Activated naive CD8-positive, alpha-beta T cell treated with anti-CD3 and anti-CD28 coated beads, Interleukin-2, amount 50 U/mL, for 16 hours (primary cell): ENCODE measurements at regions not wholly inside any gene's neighbourhood (a gene's known extent, or its start where the extent isn't known, plus 50 kb on each side); places are given as distances from the start of the nearest gene placed in this dataset.

Source experiments
- DNase-seq: peaks from one replicate; pipeline ENCODE4 v3.0.0-alpha.2; 2020; ENCODE audit warnings: low read depth, low spot score

DNA sequence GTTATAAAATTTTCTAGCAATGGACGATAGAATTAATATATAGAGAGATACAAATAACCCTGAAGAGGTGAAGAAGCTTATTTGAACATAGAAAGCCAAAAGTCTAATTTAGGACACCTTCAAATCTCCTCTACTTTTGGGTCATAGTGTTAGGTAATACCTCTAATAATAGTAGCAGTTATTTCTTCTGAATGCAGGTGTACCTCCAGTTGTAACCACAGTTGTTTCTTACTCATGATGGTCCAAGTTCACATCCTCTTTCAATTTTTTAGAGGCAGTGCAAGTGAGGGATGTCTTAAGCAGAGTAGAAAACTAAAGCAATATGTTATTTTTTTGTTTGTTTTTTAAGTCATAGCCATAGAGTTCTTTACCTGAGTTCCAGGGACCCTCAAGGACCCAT lies 429.5 kb downstream of the CCDC85A start:
- no peak for DNase-seq

DNA sequence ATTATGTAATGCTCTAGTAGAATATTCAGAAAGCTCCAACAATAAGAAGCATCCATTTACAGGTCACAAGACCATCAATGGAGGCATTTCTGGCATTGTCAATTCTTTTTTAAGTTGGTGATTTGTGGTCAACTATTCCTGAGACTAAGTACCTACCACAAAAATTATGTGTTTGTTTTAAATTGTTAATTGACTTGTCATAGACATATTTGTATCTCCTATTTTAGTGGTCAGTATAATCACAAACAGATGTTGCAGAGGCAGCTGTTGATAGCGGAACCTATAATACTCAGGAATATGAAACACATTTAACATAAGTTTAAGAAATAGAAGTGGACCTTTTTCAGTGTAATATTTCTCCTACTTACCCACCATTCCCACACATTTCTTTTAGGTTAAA lies 430.1 kb downstream of the CCDC85A start:
- no peak for DNase-seq

DNA sequence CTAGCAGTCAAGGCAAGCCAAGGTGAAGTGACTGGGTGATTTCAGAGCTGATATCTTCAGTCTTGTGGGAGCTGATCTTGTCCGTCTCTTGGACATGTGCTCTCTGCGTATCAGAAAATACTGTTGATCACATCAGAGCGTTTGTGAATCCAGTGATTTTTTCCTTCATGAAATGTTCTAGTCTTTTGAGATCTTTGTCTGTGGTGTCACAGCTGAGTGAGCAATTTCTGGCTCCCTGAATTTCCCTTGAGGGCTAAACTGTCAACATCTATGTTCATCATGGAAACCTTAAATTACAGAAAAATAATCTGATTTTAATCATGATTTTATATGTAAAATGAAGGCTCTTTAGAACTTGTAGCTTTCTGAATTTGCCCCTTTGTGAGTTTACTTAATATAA lies 432.0 kb downstream of the CCDC85A start:
- no peak for DNase-seq

DNA sequence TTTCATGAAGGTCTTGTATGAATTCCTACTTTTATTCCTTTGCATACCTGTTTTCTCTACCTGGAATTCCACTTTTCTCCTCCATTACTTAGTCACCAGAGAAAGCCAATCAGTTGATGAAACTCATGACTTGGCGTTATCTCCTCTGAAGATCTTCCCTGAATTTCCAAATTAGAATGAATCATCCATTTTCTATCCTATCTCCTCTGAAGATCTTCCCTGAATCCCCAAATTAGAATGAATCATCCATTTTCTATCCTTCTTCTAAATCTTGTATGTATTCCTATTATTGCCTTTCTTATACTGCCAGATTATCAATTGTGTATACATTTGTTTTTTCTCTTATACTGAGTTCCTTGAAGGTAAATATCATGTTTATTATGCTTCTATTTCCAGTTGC lies 440.4 kb downstream of the CCDC85A start:
- DNase-seq: no peak

DNA sequence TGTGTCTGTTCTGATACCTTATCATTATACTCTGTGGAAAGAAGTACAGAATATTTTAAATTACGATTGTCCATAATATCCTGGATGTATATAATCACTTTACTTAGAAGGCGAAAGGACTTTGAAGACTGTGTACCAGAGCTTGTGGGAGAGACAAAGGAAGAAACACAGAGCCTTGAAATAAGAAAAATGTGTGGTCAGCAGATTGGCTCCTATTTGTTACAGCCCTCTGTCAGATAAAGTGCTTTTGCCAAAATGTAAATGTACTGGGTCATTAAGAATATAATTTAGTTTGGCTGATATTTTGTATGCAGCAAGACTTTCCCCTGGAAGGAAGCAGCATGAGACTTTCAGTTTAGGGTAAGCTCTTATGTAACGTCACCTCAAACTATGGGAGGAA lies 443.1 kb downstream of the CCDC85A start:
- DNase-seq: no peak

DNA sequence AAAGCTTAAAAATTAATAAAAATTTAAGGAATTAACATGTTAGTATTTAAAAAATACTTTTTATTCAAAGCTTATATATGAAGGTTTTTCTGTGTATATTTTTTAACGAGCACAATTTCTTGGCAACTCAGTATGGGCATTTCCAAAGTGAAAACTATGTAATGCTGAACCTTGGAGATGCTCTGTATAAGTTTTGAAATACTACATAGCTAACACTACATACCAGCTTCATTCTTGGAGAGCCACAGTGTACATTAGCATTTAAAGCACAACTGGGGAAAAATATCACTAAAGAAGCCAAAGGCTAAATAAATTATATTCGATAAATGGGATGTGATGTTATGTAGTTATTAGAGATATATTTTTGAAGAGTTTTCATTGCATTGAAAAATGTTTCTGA lies 446.5 kb downstream of the CCDC85A start:
- no peak for DNase-seq

DNA sequence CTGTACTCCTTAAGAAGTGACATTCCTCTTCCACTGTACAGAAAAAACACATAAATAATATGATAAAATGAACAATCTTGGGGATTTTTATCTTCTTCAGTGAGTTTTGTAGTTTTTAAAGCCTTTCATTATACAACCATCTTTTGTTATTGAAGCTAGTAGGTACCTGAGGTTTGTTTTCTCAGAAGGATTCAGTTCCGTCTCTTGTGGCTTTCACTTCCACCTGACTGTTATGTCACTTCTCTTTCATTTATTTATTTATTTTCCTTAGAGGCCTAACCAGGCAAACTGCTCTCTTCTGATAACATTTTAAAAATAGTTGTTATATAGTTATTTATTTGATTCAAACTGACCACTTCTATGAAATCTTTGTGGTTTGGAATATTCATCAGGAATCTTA lies 464.2 kb downstream of the CCDC85A start:
- no peak for DNase-seq

DNA sequence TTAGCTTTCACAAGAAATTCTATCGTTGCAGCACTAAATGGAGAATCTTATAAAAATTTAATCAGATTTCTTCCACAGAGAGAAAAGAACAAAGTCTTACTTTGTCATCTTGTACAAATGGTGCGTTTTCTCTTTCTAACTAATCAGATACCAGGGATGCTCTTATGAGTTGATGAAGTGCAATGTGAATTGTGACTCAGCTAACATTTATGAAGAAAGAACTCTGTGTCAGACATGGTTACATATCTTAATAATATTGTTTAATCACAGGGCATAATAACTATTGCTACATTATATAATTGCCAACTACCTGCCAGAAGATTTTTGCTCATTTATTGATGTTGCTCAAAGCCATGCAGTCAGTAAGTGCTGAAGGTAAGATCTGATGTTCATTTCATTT lies 465.0 kb downstream of the CCDC85A start:
- no peak for DNase-seq

DNA sequence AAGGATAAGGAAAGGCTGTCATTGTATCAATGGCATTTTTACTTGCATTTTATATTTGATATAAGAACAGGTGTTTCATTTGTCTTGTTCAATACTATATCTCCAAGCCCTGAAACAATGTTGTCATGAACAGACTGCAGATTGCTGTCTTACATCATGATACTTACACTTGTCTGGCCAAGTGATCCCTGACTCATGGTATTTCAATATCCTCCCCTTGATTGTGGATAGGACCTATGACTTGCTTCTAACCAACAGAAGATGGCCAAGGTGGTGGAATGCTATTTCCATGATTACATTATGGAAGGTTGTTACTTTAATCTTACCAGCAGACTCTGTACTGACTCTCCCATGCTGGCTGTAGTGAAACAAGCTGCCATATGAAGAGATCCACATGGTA lies 471.1 kb downstream of the CCDC85A start:
- no peak for DNase-seq

DNA sequence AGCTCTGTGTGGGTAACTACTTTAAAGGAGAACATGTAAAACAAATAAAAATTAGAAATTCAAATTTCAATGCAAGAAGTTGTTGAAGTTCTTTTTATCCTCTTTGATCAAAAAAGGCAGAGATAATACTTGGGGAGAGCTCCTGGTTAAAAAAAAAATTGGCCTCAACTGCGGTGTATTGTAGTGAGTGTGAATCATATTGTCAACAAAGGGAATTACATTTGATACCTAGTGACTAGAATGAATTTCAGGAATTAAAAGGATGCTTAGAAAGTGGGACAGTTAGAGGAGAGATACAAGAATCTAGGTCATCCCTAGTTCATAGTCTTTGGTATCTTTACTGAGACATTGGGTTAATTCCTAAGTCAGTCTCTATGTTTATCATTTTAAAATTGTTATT lies 473.0 kb downstream of the CCDC85A start:
- no peak for DNase-seq

DNA sequence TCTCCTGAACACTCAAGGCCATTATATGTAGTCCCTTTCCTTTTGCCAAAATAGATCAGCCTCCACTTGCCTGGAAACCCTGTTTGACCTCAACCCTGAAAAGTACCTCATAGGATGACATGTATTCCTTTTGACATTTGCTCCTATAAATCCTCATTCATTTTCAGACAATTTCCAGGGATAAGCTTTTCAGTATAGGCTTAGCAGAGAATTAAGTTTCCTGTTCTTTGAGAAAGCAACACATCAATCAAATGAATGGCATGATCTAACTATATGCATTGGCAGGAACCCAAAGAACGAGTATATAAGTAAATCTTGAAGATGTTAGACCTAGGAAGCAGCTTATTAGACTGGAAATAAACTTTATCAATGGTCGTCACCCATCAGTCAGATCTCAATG lies 483.0 kb downstream of the CCDC85A start:
- DNase-seq: no peak

DNA sequence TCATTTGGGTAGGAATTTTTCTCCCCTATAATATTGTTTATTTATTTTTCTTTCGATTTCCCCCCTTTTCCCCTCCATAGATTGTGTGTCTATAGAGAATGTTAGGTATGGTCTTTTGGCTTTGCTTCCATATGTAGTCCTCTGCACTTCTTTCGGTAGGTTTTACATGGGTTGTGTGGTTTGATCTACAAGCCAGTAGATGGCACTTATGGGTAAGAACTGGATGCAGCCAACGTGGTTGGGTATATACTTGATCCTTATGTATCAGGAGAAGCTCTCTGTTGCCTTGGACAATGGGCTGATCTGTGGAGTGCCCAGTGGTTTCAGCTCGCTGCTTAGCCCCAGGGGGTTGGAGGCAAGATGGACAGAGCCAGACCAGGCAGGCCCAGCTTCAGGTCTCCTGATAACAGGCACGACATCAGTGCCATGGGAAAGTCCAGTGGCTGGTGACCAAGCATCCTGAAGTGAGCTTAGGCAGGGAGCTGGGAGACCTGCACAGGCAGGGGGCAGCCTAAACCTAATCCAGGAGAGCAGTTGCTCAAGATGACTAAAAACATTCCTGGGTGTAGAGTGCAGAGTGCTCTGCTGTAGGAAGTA lies 488.3 kb downstream of the CCDC85A start:
- DNase-seq: no peak

DNA sequence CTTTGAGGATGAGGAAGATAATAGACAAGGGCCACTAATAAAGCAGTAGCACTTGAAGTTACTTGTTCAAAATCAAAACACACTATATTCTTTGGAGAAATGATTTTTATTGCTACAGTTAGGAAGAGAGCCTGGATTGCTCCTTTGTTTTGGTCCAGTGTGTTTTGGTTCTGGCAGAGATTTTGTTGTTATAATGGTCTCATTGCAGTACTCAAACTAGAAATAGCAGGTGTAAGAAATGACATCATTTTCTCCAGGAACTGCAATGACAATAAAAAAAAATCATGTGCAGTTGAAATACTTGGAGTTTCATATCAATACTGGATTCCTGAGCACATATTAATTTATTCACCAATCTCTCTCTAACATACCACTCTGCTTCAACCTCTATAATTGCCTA lies 490.3 kb downstream of the CCDC85A start:
- no peak for DNase-seq

DNA sequence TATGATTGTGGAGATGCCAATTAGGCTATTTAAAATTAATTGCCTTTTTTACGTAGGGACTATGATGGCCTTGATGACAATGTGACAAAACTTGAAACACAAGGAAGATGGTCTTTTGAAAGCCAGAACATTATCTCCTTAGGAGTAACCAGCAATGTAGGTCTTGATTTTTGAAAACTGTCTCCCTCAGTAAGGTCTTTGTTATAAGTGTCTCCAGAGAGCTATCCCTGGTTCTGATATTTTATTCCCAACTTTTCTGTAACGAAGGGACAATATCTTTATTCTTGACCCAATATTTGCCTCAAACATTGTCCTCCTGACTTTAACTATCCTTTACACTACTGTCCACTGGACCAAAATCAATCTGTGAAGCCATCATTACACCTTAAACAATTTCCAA lies 493.2 kb downstream of the CCDC85A start:
- no peak for DNase-seq

DNA sequence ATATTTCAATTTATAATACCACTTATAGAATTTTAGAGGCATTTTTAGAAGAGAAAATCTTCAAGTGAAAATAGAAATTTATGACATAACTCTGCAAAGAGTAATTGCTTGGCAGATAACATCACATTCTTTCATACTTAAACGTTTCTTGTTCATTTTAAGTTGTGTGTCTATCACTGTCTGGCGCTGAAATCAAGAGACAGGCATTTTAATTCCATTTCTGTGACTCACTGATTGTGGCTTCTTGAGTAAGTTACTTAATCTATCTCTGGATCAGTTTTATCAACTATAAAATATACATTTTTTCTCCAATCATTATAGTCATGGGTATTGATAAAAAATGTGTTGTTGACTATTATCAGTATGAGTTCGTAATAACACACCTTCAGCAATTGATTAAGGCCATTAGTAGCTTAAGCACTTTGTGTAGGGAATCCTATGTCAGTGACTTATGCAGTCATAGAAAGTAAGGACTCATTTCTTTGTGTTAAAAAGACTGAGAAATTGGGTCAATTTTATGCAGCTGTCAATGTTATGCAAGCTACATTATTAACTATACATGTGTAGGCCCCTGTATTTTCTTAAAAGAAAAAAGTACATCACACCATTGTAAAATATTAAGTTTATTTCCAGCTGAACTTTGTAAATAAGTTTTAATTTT lies 497.3 kb downstream of the CCDC85A start:
- DNase-seq: no peak

DNA sequence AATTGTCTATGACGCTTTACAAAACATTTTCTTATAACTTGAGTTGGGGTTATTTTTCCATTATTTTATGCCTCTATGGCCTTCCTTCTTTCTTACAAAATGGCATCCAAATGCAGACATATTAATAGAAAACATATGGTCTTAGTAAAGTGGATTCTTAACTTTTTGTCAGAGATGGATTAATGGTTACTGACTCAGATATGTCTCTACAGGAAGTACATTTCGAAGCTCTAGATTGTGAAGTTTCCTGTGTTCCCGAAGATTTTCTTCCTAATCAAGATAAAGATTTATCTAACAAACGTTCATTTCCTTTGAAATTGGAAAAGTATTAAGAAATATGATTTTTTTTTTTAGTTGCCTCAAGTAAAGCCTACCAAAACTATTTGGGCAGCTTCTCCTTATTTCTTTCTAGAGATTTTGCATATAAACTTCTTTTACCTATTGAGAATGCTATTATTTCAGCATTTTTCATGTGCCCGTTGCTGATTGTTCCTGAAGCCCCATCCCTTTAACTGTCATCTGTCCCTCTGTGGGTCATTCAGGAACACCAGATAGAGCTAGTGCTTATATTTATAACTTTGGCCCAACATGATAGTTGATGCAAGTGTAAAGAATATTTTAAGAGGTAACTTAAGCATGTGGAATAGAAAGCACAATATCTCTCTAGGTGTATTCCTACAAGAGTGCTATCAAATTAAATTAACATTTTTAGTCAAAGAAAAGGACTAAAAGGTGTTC lies 498.0 kb downstream of the CCDC85A start:
- DNase-seq: no peak

DNA sequence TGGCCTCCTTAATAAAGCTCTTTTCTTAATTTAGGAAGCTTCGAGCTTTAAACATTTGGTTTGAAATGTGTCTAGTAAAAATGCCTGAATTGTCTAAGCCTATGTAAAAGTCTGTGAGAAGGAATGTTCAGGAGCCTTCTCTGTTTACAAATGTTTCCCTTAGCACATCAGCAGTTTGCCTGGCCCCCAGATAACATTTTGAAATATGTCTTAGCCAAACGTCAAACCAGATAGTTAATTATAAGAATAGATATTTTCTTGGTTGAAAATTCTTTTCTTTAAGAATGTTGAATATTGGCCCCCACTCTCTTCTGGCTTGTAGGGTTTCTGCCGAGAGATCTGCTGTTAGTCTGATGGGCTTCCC lies 498.6 kb downstream of the CCDC85A start:
- DNase-seq: no peak

DNA sequence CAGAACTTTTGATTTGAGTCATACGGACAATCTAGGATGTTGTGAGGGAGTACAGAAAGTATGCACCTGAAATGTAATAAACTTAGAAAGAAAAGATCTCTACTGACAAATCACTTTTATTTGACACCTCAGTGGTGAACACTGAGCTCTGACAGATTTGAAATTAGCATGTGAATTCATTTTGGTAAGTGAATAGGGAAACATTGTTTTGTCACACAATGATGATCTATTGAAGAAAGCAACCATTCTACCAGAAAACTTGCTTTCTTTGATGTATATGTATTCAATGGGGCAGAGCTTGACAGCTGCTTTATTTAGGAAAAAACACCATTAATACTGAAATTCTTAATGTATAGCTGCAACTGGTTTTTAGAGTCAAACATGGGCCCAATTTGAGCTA lies 500.5 kb downstream of the CCDC85A start:
- DNase-seq: no peak

DNA sequence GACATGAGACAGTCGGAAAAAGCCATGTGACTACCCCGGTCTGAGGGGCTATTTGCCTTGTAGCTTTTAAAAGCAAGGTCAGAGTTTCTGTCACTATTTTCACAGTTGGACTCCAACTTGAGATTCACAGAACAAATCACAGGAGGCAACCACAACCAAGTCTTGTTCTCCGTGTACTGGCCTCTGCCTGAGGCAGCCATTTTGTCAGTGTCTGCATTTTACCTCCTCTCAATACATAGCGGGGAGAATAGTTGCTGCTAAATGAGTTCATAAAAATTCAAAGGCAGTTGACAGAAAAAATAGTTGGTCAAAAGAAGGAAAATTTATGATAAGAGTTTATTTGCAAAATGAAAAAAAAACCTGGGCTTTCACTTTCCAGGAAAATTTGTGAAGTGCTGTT lies 501.4 kb downstream of the CCDC85A start:
- DNase-seq: no peak

DNA sequence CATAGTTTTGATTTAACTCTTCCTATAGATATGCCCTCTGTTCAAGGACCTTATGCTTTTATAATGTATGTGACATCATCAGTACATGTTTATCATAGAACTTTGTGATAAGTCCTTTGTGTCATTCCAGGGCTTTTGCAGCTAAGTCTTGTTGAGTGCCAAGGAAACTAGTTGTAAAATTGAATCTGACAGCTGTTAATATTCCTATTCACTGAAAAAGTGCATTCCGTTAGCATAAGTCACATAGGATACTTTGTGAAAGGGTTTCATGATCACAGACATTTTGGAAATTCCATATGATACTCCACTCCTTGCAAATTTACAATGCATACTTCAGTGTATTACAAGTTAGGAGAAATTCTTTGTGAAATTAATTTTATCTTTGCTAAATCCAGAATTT lies 503.4 kb downstream of the CCDC85A start:
- no peak for DNase-seq

DNA sequence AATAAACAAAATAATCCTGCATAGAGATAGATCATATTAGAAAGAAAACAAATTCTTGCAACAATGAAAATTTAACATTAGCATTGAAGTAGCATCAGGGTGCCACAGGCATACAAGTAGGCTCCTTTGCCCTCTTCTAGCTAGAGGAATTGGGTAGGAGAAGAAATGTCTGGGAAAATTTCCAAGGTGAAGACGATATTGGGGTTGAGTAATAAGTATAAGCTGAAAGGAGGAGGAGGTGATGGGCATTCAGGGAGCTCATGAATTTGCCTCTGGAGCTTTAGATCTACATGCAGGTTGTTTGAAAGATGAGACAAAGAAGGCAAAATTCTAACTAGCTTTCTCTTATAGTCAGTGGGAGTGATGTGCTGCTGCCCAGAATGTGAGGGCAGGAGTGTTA lies 504.9 kb downstream of the CCDC85A start:
- DNase-seq: no peak

DNA sequence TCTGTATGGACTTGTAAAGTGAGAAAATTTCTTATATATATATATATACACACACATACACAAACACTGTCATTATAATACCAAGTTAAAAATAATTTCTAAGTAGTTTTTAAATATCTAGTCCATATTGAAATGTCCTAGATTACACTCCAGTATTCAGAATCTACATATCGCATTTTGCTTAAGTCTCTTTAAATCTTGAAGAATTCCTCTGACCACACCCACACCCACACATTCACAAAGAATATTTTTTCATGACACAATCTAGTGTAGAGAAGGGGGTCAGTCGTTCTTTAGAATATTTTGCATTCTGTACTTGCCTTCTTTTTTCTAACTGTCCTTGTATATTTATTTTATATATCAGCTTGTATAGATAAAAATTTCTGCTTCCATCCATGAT lies 509.7 kb downstream of the CCDC85A start:
- DNase-seq: no peak

DNA sequence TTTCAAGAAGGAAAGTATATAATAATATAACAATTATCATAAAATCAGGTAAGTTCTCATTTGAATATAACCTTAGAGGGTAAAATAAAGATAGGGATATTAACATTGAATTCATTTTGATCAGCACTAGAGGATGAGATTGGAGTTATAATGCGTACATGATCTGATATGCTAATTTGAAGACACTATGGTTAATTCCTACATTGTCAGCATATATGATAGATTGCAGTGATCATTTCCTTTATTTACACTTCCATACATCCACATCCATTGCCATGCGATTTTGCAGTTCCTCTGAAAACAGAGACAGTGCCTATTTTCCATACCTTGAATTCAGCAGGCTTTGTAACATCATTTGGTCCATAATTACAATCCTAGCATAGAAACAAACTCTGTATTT lies 519.2 kb downstream of the CCDC85A start:
- DNase-seq: no peak
